ENCODE measurements at regions not wholly inside any gene's neighbourhood (a gene's known extent, or its start where the extent isn't known, plus 50 kb on each side); places are given as distances from the start of the nearest gene placed in this dataset.
A peak's percentile ranks its signal among the peaks of the same experiment; 100 is the strongest.
"Not testable (repeated sequence)": the region's sequence is repeated elsewhere in the genome, so short reads cannot be mapped to it uniquely, and the experiment has no call there.

GRCh38 chr1:185393205-185393604, 76.2 kb upstream of the IVNS1ABP start:
- in situ Hi-C loops (cut with HindIII; ENCODE audit: low pct_ligation_motif_present, low sequenced_read_pairs): no loop called here
- DNase-seq: no peak
- Histone ChIP-seq H3K27me3 (replicated peaks) (no peaks in the 10 kb centered on the region), H3K27ac (no peak overlapping the region), H3K36me3 (replicated peaks) (no peaks in the 10 kb centered on the region), H3K4me3 (ENCODE audit: low read depth, low read length) (no peak overlapping the region)
- TF ChIP-seq CTCF (IDR thresholded peaks at IDR 0.05; ENCODE audit: low read depth, low read length, missing control alignments): no peak

GRCh38 chr1:185388815-185389214, 71.8 kb upstream of the IVNS1ABP start:
- in situ Hi-C loops (cut with HindIII; ENCODE audit: low pct_ligation_motif_present, low sequenced_read_pairs): no loop called here
- no peak overlapping the region for H3K4me3 ChIP-seq (ENCODE audit: low read depth, low read length)
- no peak for TF ChIP-seq CTCF (IDR thresholded peaks at IDR 0.05; ENCODE audit: low read depth, low read length, missing control alignments)
- H3K36me3 ChIP-seq (replicated peaks): no peaks in the 10 kb centered on the region
- no peak overlapping the region for H3K27ac ChIP-seq
- H3K27me3 ChIP-seq (replicated peaks): no peaks in the 10 kb centered on the region
- no peak for DNase-seq

GRCh38 chr1:185388346-185388745, 71.3 kb upstream of the IVNS1ABP start:
- H3K27ac ChIP-seq: no peak overlapping the region
- H3K4me3 ChIP-seq (ENCODE audit: low read depth, low read length): no peak overlapping the region
- no peak for DNase-seq
- TF ChIP-seq CTCF (IDR thresholded peaks at IDR 0.05; ENCODE audit: low read depth, low read length, missing control alignments): no peak
- in situ Hi-C loops (cut with HindIII; ENCODE audit: low pct_ligation_motif_present, low sequenced_read_pairs): no loop called here
- no peaks in the 10 kb centered on the region for H3K27me3 ChIP-seq (replicated peaks)
- H3K36me3 ChIP-seq (replicated peaks): no peaks in the 10 kb centered on the region

- H3K4me3 ChIP-seq (ENCODE audit: low read depth, low read length): no peak overlapping the region
- TF ChIP-seq CTCF (IDR thresholded peaks at IDR 0.05; ENCODE audit: low read depth, low read length, missing control alignments): no peak
- no peaks in the 10 kb centered on the region for H3K27me3 ChIP-seq (replicated peaks)
- H3K27ac ChIP-seq: no peak overlapping the region
- in situ Hi-C loops (cut with HindIII; ENCODE audit: low pct_ligation_motif_present, low sequenced_read_pairs): no loop called here
- H3K36me3 ChIP-seq (replicated peaks): no peaks in the 10 kb centered on the region
- DNase-seq: no peak
Measured at GRCh38 chr1:185385991-185386390, 68.9 kb upstream of the IVNS1ABP start.

- H3K27me3 ChIP-seq (replicated peaks); DNase-seq; in situ Hi-C loops (cut with HindIII; ENCODE audit: low pct_ligation_motif_present, low sequenced_read_pairs); H3K27ac ChIP-seq; H3K36me3 ChIP-seq (replicated peaks); H3K4me3 ChIP-seq (ENCODE audit: low read depth, low read length): not testable (repeated sequence)
Measured at GRCh38 chr1:185383805-185384204, 66.8 kb upstream of the IVNS1ABP start.

- in situ Hi-C loops (cut with HindIII; ENCODE audit: low pct_ligation_motif_present, low sequenced_read_pairs): no loop called here
- Histone ChIP-seq H3K36me3 (replicated peaks) (no peaks in the 10 kb centered on the region), H3K4me3 (ENCODE audit: low read depth, low read length) (no peak overlapping the region), H3K27ac (peak overlapping the region; percentile 76), H3K27me3 (replicated peaks) (no peaks in the 10 kb centered on the region)
- TF ChIP-seq CTCF (IDR thresholded peaks at IDR 0.05; ENCODE audit: low read depth, low read length, missing control alignments): no peak
- DNase-seq: peak; percentile 48
Measured at GRCh38 chr1:185377831-185378230, 60.8 kb upstream of the IVNS1ABP start.
